Large intestine (tissue), 3 donors: ENCODE measurements at regions not wholly inside any gene's neighbourhood (a gene's known extent, or its start where the extent isn't known, plus 50 kb on each side); places are given as distances from the start of the nearest gene placed in this dataset.
A peak's percentile ranks its signal among the peaks of the same experiment; 100 is the strongest.
"Not testable (repeated sequence)": the region's sequence is repeated elsewhere in the genome, so short reads cannot be mapped to it uniquely, and the experiment has no call there.

Source experiments
- DNase-seq, 2 donors: peaks; one replicate each; pipeline versions ENCODE4 v3.0.0 to v3.0.0-alpha.2; 2013
- H3K27ac ChIP-seq: one replicate; pipeline ENCODE4 v1.5.1; 2013; ENCODE audit warnings: low read length
- H3K27me3 ChIP-seq: 2 replicates; pipeline ENCODE4 v1.6.1; 2013; ENCODE audit warnings: low read length; ENCODE audit not compliant: control insufficient read depth, insufficient read depth
- H3K36me3 ChIP-seq: 2 replicates; pipeline ENCODE4 v1.6.1; 2013; ENCODE audit warnings: low read length; ENCODE audit not compliant: control insufficient read depth, insufficient read depth
- H3K4me1 ChIP-seq: one replicate; pipeline ENCODE4 v1.6.1; 2013; ENCODE audit warnings: low read length; ENCODE audit not compliant: control insufficient read depth, insufficient read depth
- H3K4me3 ChIP-seq: one replicate; pipeline ENCODE4 v1.5.1; 2013; ENCODE audit warnings: low read length
- H3K9me3 ChIP-seq: one replicate; pipeline ENCODE4 v1.6.1; 2013; ENCODE audit warnings: mild to moderate bottlenecking, low read depth, low read length, moderate library complexity; ENCODE audit not compliant: control insufficient read depth
- WGBS: methylation state at CpG from one replicate; pipeline ENCODE4 v1.1.5; 2013; ENCODE audit warnings: low lambda C conversion rate; ENCODE audit not compliant: insufficient coverage; 5-methylcytosine and 5-hydroxymethylcytosine counted together

GRCh38 chr6:134640229-134640628, 309.7 kb downstream of the ALDH8A1 start:
- no peak for DNase-seq
- Histone ChIP-seq H3K27me3 (no peaks in the 10 kb centered on the region), H3K4me1 (peaks cover 33% of the 10 kb centered on the region), H3K36me3 (no peaks in the 10 kb centered on the region), H3K9me3 (no peaks in the 10 kb centered on the region), H3K27ac (no peak overlapping the region), H3K4me3 (no peak overlapping the region)
- WGBS = no CpG with 5 or more reads among the region's 4 CpGs

- Histone ChIP-seq H3K36me3 (no peaks in the 10 kb centered on the region), H3K27ac (no peak overlapping the region), H3K27me3 (no peaks in the 10 kb centered on the region), H3K4me3 (no peak overlapping the region), H3K4me1 (peaks cover 19% of the 10 kb centered on the region), H3K9me3 (peaks cover 3% of the 10 kb centered on the region)
- whole genome bisulfite sequencing = no CpG with 5 or more reads among the region's 1 CpG
- DNase-seq = no peak
Measured at GRCh38 chr6:134637847-134638437, 312.0 kb downstream of the ALDH8A1 start.

GRCh38 chr6:134637282-134637681, 312.6 kb downstream of the ALDH8A1 start:
- no peak for DNase-seq
- peaks cover 17% of the 10 kb centered on the region for H3K4me1 ChIP-seq
- WGBS = 100% methylated on average over 1 of the region's 5 CpGs
- H3K36me3 ChIP-seq = no peaks in the 10 kb centered on the region
- no peak overlapping the region for H3K27ac ChIP-seq
- no peak overlapping the region for H3K4me3 ChIP-seq
- H3K27me3 ChIP-seq = no peaks in the 10 kb centered on the region
- H3K9me3 ChIP-seq = peaks cover 3% of the 10 kb centered on the region

- Histone ChIP-seq H3K27ac (no peak overlapping the region), H3K4me1 (peaks cover 8% of the 10 kb centered on the region), H3K27me3 (no peaks in the 10 kb centered on the region), H3K9me3 (peaks cover 3% of the 10 kb centered on the region), H3K36me3 (no peaks in the 10 kb centered on the region), H3K4me3 (no peak overlapping the region)
- peak; percentile 36 to 61 for DNase-seq
- WGBS = 100% methylated on average over 1 of the region's 7 CpGs
Measured at GRCh38 chr6:134636186-134636799, 313.6 kb downstream of the ALDH8A1 start.

GRCh38 chr6:134634966-134635365, 314.9 kb downstream of the ALDH8A1 start:
- H3K4me3 ChIP-seq = no peak overlapping the region
- 92% methylated on average over 2 of the region's 3 CpGs for WGBS
- DNase-seq = no peak

GRCh38 chr6:134634466-134634865, 315.4 kb downstream of the ALDH8A1 start:
- no peaks in the 10 kb centered on the region for H3K36me3 ChIP-seq
- H3K4me3 ChIP-seq = no peak overlapping the region
- no peak overlapping the region for H3K27ac ChIP-seq
- H3K9me3 ChIP-seq = peaks cover 3% of the 10 kb centered on the region
- no peaks in the 10 kb centered on the region for H3K27me3 ChIP-seq
- peaks cover 6% of the 10 kb centered on the region for H3K4me1 ChIP-seq
- WGBS = 90% methylated on average over 2 of the region's 3 CpGs
- DNase-seq = no peak

More at GRCh38 chr6:134634966-134635365, 314.9 kb downstream of the ALDH8A1 start:
- H3K4me1 ChIP-seq = peaks cover 6% of the 10 kb centered on the region
- no peaks in the 10 kb centered on the region for H3K36me3 ChIP-seq
- H3K27me3 ChIP-seq = no peaks in the 10 kb centered on the region
- H3K27ac ChIP-seq = no peak overlapping the region
- H3K9me3 ChIP-seq = peaks cover 3% of the 10 kb centered on the region

GRCh38 chr6:134632982-134633940, 315.3 kb upstream of the SGK1 start:
- not testable (repeated sequence) for H3K4me3 ChIP-seq, H3K36me3 ChIP-seq, H3K27me3 ChIP-seq, DNase-seq, H3K4me1 ChIP-seq, H3K27ac ChIP-seq, H3K9me3 ChIP-seq
- no CpG with 5 or more reads among the region's 48 CpGs for WGBS

GRCh38 chr6:134632024-134632423, 314.1 kb upstream of the SGK1 start:
- 93% methylated on average over 3 of the region's 4 CpGs for WGBS
- Histone ChIP-seq H3K27me3 (no peaks in the 10 kb centered on the region), H3K4me3 (no peak overlapping the region), H3K27ac (no peak overlapping the region), H3K36me3 (no peaks in the 10 kb centered on the region), H3K4me1 (peaks cover 6% of the 10 kb centered on the region), H3K9me3 (peaks cover 3% of the 10 kb centered on the region)
- no peak for DNase-seq

- Histone ChIP-seq H3K9me3 (peaks cover 3% of the 10 kb centered on the region), H3K4me1 (peaks cover 6% of the 10 kb centered on the region), H3K27ac (peak overlapping the region; percentile 46), H3K36me3 (no peaks in the 10 kb centered on the region), H3K4me3 (no peak overlapping the region), H3K27me3 (no peaks in the 10 kb centered on the region)
- 50% methylated on average over 1 of the region's 1 CpG for WGBS
- DNase-seq = no peak
Measured at GRCh38 chr6:134631398-134631924, 313.5 kb upstream of the SGK1 start.

- peak; percentile 44 to 83 for DNase-seq
- Histone ChIP-seq H3K27me3 (no peaks in the 10 kb centered on the region), H3K4me3 (no peak overlapping the region), H3K4me1 (peaks cover 6% of the 10 kb centered on the region), H3K36me3 (no peaks in the 10 kb centered on the region), H3K27ac (peak overlapping the region; percentile 46), H3K9me3 (peaks cover 3% of the 10 kb centered on the region)
- no CpG with 5 or more reads among the region's 10 CpGs for WGBS
Measured at GRCh38 chr6:134630508-134631121, 312.7 kb upstream of the SGK1 start.
